ENCODE measurements at regions not wholly inside any gene's neighbourhood (a gene's known extent, or its start where the extent isn't known, plus 50 kb on each side); places are given as distances from the start of the nearest gene placed in this dataset.
"Not testable (repeated sequence)": the region's sequence is repeated elsewhere in the genome, so short reads cannot be mapped to it uniquely, and the experiment has no call there.

DNA sequence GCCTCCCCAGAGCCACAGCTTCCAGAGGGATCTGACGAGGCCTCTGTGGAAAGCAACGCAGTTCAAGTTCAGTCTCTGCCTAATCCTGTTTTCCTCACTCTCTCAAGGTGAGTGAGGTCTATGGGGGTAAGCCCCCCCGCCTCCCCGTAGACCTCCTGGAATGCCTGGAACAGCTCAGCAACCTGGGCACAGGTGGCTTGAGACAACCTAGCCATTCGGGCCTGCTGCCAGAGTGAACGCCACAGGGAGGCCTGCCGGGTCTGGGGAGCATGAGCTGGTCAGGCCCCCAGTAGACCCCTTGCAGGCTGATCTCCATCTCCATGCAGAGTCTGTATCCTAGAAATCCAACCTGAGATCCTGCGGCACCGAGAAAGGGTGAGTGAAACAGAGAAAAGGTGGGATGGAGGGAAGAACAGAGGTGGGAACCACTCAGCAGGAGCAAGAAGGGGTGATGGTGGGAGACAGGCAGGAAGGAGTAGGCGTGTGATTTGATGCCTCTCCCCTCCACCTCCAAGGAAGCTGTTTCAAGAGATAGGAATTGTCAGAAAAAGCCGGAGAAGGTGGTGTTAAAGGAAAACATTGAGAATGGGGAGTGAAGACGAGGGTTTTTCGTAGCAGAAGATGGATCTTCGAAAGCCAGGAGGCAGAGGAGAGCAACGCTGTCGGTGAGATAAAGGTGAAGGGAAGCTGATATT, 123.1 kb upstream of the PRMT8 start:
- no peak for DNase-seq

DNA sequence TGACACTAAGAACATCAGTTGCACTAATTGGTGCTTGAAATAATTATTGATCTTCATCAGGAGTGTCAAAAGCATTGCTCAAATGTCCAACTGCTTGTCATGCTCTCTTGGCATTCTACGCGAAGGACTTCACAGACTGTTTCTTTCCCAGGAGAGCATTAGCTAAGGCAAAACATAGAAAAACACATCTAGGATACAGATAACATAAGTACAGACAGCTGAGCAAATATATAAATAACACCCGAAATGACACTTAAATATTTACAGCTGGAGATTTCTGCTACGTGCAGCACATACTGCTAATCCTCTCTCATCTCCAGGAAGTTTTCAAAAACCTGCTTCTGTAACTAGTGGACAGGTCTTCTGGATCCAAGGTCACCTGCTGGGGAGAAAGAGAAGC, 120.0 kb upstream of the PRMT8 start:
- DNase-seq, result no peak

DNA sequence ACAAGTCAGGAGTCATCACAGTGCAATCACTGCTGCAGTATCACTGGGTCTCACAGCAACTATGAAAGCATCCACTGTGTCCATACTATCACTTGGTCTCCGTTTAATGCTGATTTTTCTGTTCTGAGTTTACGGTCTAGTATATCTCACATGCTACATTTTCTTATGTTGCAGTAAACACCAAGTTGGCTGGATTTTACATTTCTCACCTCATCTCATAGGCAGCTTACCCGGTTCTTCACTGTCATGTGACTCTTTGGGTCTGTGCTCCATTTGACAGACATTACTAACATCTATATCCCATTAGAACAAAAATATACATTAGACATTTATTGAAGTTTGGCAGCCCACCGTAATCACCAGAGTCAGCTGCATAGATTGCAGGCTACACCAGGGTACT, 115.7 kb upstream of the PRMT8 start:
- no peak for DNase-seq

DNA sequence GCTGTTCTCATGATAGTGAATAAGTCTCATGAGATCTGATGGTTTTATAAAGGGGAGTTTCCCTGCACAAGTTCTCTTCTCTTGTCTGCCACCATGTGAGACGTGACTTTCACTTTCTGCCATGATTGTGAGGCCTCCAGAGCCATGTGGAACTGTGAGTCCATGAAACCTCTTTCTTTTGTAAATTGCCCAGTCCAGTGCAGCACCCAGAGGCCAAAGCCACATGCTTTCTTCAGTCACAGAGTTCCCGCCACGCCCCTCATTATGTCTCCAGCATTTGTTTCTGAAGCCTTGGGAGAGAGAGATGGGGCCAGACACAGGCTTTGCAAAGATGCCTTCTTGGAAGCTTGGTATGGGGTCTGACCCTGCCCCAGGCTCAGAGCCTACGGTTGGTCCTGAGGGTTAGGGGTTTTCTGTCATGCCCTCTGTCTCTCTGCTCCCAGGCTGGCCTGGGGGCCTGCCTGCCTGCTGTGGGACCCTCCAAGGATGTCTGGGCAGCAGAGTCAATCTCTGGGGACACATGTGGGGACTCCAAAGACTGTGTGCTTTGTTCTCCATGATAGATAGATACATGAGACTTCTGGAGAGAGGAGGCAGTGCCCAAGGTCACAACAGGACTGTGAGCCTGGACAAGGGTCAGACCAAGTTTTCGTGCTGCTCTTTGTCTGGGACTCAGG, 114.1 kb upstream of the PRMT8 start:
- no peak for DNase-seq

DNA sequence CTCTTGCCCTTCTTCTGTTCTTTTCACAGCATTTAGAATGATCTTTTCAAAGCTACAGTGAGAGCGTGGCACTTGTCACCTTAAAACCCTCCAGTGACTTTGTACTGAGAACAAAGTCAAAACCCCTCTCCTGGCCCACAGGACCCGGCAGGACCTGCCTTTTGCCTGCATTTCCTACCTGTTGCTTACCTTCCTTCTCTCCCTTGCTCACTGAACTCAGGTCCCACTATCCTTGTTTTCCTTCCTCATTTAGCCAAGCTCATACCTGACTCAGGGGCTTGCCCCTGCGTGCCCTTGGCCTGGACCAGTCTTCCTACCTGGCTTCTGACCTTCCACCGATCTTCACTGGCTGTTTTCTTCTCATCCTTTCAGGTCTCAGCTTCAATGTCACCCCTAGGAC, 112.3 kb upstream of the PRMT8 start:
- DNase-seq, result no peak

DNA sequence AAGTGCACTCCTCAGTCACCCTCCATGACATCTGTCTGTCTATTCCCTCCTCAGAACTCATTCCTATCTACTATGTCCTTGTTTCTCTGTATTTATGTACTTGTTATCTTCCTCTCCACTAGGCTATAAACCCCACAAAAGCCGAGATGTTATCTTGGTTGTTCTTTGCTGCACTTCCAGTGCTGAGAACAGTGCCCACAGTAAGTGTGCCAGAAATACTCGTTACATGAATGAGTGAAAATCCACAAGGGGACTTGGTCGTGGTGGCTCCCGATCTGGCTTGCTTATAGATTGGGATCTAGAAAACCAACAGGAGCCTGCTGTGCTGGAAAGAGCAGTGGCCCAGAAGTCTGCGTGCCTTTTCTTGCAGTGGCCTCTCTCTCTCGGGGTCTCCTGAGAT, 111.9 kb upstream of the PRMT8 start:
- DNase-seq, result no peak

DNA sequence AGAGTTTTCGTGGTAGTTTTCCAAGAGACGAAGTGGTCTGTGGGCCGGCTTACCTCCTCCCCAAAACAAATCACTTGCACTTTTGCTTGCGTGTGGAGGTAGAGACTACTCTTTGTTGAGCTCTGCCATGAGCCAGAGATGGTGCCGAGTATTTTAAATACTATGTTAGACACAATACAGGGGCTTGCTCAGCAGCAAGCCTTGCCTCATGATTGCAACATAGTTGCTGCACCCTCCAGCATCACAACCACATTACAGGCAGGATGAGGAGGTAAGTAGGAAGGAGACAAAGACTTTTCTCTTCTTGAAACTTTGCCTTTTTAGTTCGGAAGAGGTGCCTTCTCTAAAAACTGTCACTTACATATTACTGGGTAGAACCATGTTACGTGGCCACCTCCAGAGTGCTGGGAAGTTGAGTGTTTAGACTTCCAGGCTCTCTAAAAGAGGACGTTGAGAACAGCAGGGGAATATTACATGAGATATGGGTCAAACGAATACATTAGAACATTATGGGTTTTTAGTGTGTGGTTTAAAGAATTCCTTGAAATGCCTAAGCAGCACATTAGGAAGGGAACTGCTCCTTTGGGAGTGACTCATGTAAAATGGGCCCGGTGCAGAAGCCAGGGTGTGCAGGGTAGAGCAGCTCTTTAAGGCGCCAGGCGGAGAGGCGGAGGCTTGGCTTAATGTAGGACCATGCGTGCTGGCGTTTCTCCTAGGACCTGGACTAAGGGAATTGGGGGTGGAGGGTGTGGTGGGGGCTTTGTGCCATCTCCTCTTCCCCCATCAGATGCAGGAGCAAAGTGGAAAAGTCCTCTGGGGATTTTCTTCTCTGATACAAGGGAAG, 110.6 kb upstream of the PRMT8 start:
- DNase-seq, result no peak

DNA sequence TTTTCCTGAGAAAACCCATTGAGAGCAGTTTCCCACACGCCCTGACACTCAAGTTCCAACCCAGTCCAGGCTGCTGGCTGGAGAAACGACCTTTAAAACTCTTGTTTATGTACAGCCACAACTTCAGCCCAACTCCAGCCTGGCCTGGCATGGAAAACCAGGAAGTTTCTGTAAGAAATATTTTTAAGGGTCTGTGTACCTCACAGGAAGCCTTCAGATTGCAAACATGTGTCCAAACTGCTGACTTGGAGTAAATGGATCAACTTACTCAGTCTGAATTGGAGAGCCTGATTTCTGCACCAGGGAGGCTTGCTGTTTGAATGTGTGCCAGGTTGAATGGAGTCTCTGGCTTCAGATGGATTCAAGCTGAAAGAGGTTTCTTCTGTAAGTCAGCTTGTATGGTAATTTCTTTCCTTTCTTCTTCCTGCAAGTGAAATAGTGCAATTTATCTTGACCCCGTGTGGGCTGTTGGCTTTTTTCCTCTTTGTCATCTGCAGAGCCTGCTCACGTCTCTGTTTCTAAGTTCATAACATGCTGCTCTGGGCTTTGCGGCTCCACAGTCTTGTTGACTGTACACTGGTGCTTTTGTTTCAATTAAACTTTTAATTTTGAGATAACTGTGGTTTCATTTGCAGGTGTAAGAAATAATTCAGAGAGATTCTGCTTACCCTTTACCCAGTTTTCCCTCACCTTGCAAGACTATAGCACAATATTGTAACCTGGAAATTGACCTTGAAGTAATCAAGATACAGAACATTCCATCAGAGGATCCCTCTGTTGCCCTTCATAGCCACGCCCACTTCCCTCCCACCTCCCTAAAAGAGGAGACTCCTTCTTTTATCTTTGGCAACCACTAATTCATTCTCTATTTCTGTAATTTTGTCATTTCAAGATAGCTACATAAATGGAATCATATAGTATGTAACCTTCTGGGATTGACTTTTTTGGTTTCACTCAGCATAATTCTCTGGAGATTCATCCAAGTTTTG, 109.7 kb upstream of the PRMT8 start:
- no peak for DNase-seq

DNA sequence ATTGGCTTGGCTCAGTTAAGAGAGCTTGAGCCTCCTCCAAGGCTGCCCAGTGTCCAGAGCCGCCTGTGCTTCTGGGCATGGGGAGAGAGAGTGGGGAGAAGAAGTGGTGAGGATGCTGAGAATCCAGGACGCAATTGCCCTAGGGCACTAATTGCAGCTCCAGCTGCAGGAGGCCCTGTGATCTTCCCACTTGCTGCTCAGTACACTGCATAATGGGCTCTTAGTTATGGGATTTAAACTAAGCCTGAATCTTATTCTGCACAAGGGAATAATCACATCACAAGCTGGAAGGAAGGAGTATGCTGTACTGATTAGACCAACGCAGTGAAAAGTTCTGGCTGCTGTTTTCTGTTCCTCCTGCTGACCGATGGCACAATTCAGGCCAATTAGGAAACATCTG, 101.0 kb upstream of the PRMT8 start:
- DNase-seq, result no peak

DNA sequence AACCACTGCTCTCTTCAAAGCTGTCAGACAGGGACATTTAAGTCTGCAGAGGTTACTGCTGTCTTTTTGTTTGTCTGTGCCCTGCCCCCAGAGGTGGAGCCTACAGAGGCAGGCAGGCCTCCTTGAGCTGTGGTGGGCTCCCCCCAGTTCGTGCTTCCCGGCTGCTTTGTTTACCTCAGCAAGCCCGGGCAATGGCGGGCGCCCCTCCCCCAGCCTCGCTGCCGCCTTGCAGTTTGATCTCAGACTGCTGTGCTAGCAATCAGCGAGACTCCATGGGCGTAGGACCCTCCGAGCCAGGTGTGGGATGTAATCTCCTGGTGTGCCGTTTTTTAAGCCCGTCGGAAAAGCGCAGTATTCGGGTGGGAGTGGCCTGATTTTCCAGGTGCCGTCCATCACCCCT, 93.4 kb upstream of the PRMT8 start:
- DNase-seq, result not testable (repeated sequence)

DNA sequence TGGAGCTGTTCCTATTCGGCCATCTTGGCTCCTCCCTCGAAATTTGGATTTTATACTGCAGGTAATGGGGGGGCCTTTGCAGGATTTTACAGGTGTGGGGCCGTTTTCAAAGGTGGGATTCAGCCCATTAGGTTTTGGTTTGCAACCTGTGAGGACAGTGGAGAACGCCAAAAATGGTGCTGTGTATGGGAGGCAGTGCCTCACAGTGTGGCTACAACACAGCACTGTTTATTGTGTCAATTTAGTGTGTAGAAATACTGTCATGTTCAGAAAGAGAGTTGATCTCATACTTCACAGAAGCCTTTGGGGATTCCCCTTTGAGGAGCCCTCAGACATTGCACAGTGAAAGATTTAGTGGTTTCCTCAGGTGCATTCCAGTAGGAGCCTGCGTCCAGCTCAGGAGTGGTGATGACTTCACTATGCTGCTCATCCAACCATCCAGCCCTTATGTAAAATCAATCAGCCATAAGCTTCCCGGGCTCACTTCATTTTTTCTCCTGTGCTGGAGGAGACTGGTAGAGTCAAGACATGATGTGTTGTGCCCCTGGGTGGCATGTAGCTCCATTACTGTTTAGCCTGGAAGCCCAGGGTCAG, 92.7 kb upstream of the PRMT8 start:
- DNase-seq, result no peak

DNA sequence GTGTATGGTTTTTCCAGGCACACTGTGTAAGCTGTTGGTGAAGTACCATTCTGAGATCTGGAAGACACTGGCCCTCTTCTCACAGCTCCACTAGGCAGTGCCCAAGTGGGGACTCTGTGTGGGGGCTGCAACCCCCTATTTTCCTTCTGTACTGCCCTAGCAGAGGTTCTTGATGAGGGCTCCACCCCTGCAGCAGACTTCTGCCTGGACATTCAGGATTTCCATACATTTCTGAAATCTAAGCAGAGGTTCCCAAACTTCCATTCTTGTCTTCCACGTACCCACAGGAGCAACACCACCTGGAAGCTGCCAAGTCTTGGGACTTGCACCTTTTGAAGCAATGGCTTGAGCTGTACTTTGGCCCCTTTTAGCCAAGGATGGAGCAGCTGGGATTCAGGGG, 85.2 kb upstream of the PRMT8 start:
- no peak for DNase-seq

DNA sequence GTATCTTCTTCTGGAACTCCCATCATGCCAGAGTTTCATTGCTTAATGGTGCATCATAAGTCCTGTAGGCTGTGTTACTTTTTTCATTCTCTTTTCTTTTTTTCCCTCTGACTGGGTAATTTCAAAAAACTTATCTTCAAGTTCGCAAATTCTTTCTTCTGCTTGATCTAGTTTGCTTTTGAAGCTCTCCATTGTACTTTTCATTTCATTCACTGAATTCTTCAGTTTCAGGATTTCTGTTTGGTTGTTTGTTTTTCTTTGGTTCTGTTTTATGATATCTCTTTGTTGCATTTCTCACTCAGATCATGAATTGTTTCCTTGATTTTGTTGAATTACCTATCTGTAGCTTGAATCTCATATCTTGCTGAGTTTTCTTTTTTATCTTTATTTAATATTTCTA, 83.3 kb upstream of the PRMT8 start:
- DNase-seq, result no peak

DNA sequence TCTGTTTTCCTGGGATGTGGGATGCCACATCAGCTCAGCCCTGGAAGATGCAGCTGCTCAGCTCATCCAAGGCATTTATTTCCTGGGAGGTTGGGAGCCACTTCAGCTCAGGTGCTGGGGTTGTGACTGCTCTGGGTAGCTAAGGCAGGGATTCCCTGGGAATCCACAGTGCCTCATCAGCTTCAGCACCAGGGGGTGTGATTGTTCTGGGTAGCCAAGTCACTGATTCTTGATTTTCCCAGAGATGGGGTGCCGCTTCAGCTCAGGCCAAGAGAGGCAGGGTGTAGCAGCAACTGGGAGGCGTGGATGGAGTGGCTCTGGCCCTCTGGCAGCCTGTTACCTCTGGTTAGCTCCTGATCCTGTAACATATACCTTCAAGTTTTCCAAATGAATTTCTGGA, 81.3 kb upstream of the PRMT8 start:
- no peak for DNase-seq

DNA sequence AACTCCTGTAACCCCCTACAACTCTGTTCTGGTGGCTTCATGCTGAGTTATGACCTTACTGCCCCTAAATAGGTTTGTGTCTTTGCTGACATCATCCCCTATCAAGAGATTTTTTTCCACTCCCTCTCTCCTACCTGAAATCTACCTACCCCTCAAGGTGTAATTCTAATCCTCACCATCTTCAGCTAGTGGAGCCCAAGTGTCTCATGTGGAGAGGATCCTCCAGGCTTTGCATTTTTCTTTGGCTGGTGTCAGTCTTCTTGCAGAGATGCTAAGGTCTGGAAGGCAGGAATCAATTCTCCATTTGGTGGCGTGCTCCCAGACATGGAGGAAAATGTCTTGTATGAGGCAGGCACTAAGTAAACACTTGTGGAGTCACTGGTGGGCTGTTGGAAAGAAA, 74.8 kb upstream of the PRMT8 start:
- no peak for DNase-seq

DNA sequence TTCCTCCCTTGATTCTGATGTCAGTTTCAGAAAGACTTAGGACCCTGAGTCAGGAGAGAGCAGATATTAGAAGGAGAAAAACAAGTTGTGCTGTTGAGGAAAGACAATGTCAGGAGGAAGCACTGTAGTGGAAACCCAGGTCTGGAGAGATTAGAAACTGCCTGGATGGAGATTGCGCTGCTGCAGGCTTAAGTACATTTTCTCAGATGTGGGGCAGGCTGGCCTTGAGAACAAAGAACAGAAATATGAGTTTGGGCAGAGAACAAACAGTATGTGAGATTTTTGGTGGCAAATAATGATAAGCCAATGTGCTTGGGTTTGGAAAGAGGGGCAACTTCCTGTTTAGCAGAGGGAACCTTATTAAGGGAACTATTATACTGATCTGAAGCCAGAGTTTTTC, 74.3 kb upstream of the PRMT8 start:
- DNase-seq, result no peak

DNA sequence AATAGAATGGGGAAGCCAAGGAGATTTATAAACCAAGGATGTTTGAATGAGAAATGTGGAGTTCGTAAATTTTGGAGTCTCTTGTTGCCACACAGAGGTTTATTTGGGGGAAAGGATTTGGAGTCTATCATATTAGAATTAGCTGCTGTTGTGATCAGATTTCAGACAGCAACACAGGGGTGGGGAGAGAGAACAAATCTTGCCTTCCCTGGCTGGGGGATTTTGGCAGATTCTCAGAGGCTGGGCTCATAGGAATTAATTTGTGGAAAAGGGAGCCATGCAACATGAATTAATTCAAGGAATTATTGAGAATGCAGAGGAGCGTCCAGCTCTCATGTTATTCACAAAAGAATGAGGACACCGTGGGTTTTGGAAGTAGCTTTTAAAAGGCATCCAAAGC, 73.9 kb upstream of the PRMT8 start:
- DNase-seq, result no peak

DNA sequence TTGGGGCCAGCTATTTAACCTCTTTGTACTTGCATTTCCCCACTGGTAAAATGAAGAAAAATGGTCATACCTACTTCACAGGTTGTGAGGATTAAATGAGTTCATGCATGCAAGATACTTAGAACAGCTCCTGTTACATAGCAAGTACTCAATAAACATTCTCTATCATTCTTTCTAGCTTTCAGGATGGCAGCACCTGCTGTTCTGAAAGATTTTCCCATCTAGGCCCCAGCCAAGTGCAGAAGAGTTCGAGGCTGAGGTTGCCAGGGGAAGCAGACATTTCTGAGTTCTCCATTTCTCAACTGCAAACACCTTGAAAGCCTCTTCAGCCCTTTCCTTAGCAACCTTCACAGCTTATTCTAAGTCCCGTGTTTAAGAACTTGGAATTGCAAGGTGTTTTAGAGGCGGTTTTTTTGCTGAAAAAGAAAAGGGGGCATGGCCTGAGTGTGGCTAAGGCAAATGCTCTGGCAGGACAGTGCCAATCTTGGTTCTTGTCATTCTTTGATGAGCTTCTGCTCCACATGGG, 73.0 kb upstream of the PRMT8 start:
- no peak for DNase-seq

DNA sequence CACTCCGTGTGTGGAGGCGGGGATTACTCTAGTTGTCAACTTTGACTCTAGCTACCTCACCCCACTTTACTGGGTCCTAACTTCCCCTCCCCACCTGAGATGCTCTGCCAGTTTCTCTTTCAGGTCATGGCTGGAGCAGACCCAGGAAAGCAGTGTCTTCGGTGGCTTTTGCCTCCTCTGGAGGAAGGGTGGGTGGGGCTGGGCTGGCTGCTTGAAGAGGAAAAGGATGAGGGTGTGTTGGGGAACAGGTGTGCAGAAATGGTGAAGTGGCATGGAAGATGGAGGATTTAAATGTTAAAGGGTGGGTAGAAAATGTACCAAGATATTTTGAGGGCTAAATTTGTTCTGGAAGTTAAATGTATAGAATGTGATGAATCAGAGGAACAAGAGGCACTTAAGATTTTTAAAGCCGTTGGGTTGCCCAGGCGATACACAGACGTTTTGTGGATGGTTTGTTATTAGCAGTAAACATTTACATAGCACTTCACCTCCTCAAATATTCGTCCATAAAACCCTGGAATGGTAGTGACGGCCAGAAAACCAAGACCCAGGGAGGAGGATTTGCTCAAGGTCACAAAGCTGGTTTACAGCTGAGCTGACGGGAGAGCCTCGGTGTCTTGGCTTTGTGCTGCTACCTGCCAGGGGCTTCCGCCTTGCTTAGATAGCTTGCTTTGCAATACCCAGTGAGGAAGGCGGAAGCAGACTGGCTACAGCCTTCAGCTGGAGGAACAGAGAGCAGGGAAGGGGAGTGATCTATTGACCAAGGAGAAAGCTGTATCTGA, 72.2 kb upstream of the PRMT8 start:
- no peak for DNase-seq

DNA sequence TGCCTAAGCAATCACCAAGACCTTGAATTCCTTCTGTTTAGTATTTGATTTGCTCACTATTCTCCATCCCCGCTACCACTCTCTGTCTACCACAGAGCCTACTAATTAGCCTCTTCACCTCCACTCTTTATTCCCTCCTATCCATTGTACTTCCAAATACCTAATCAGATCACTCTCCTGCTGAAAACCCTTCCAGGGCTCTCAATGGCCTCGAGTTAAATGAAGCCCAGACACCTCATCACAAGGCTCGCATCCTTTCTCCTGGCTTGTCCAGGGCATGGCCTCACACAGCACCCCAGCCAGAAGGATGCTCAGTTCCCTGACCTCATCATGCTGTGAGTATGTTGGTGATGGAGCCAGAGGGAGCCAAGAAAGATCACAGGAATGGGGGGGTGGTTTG, 71.4 kb upstream of the PRMT8 start:
- DNase-seq, result no peak

DNA sequence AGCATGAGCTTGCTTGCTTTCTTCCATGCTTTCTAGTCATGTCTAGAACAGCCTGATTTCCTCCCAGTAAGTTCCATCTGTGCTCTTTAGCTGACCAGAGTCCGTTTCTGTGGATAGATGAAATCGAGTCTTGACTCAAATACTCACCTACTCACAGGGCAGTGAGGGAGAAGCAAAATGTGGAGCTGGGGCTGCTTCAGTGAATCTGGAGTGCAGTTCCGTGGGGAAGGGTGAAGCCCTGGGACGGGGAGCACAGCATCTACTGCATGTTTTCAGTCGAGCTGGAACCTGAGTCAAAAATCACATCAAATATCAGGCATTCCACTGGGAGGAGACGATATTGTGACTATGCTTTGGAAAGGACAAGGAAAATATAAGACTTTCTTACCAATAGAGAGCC, 70.3 kb upstream of the PRMT8 start:
- DNase-seq, result no peak

Measured in left kidney (tissue), 1 donor.